RWPE2 (cell line): ENCODE measurements at regions not wholly inside any gene's neighbourhood (a gene's known extent, or its start where the extent isn't known, plus 50 kb on each side); places are given as distances from the start of the nearest gene placed in this dataset.
"Not testable (repeated sequence)": the region's sequence is repeated elsewhere in the genome, so short reads cannot be mapped to it uniquely, and the experiment has no call there.

Source experiments
- ATAC-seq: fragments of 200-7000 bp; cut with Tn5 transposase; 3 replicates; pipeline ENCODE4 v1.9.1; 2021; ENCODE audit warnings: low read depth
- DNase-seq: peaks from one replicate; pipeline ENCODE4 v3.0.0-alpha.2; 2020; ENCODE audit warnings: low spot score
- H3K27ac ChIP-seq: fragments of 450-650 bp; 2 replicates; pipeline ENCODE4 v1.5.1; 2017; ENCODE audit warnings: mild to moderate bottlenecking; ENCODE audit not compliant: poor library complexity, severe bottlenecking
- H3K27me3 ChIP-seq: fragments of 250-450 bp; sonication (Bioruptor Pico); 2 replicates; pipeline ENCODE4 v1.5.1; 2021; ENCODE audit warnings: mild to moderate bottlenecking, moderate library complexity; ENCODE audit not compliant: insufficient read depth, poor library complexity, severe bottlenecking
- H3K36me3 ChIP-seq: fragments of 250-450 bp; sonication (Bioruptor Pico); 2 replicates; pipeline ENCODE4 v1.5.1; 2020; ENCODE audit warnings: low read depth, mild to moderate bottlenecking, moderate library complexity
- H3K4me1 ChIP-seq: fragments of 250-450 bp; sonication (Bioruptor Pico); 2 replicates; pipeline ENCODE4 v1.5.1; 2021; ENCODE audit warnings: mild to moderate bottlenecking, moderate library complexity; ENCODE audit not compliant: insufficient read depth, poor library complexity, severe bottlenecking
- H3K4me3 ChIP-seq: fragments of 250-450 bp; sonication (Bioruptor Pico); 2 replicates; pipeline ENCODE4 v1.5.1; 2021; ENCODE audit warnings: mild to moderate bottlenecking, moderate library complexity; ENCODE audit not compliant: severe bottlenecking
- H3K9me3 ChIP-seq: fragments of 250-450 bp; sonication (Bioruptor Pico); 2 replicates; pipeline ENCODE4 v1.5.1; 2021; ENCODE audit warnings: mild to moderate bottlenecking, moderate library complexity; ENCODE audit not compliant: severe bottlenecking
- TF ChIP-seq, protein P1 (sequence below): fragments of 450-650 bp; IDR thresholded peaks from one replicate; pipeline ENCODE4 v1.5.1; 2017; ENCODE audit warnings: mild to moderate bottlenecking, moderate library complexity; ENCODE audit not compliant: poor library complexity, severe bottlenecking

DNA sequence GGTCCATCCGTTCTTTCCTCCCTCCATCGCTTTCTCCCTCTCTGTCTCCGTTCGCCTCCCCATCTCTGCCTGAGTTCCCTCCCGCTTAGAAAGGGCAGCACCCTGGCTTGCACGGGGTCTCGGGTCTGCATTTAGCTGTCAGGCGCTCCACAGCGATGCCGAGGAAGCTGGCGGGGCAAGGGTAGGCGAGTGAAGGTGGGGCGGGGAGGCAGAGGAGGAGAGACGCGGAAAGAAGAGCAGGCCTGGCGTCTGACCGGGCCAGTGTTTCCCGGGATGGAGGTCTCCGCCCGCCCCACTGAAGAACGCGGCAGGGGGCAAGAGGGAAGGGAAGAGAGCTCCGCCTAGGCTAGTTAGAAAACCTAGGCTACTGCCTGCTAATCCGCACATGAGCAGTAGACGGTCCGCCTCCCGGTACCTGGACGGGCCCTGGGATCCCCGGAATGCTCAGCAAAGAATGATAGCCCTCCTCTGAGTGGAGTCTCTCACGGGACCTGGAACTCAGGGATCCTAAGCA, 3922.5 kb upstream of the OR11H1 start:
- Histone ChIP-seq H3K27ac (no peak overlapping the region), H3K27me3 (no peaks in the 10 kb centered on the region), H3K4me3 (no peak overlapping the region), H3K36me3 (no peaks in the 10 kb centered on the region), H3K9me3 (peaks cover 12% of the 10 kb centered on the region), H3K4me1 (no peaks in the 10 kb centered on the region)
- DNase-seq, result peak; percentile 68
- ATAC-seq, result no peak
- TF ChIP-seq, protein P1, sequence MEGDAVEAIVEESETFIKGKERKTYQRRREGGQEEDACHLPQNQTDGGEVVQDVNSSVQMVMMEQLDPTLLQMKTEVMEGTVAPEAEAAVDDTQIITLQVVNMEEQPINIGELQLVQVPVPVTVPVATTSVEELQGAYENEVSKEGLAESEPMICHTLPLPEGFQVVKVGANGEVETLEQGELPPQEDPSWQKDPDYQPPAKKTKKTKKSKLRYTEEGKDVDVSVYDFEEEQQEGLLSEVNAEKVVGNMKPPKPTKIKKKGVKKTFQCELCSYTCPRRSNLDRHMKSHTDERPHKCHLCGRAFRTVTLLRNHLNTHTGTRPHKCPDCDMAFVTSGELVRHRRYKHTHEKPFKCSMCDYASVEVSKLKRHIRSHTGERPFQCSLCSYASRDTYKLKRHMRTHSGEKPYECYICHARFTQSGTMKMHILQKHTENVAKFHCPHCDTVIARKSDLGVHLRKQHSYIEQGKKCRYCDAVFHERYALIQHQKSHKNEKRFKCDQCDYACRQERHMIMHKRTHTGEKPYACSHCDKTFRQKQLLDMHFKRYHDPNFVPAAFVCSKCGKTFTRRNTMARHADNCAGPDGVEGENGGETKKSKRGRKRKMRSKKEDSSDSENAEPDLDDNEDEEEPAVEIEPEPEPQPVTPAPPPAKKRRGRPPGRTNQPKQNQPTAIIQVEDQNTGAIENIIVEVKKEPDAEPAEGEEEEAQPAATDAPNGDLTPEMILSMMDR, result no peak

DNA sequence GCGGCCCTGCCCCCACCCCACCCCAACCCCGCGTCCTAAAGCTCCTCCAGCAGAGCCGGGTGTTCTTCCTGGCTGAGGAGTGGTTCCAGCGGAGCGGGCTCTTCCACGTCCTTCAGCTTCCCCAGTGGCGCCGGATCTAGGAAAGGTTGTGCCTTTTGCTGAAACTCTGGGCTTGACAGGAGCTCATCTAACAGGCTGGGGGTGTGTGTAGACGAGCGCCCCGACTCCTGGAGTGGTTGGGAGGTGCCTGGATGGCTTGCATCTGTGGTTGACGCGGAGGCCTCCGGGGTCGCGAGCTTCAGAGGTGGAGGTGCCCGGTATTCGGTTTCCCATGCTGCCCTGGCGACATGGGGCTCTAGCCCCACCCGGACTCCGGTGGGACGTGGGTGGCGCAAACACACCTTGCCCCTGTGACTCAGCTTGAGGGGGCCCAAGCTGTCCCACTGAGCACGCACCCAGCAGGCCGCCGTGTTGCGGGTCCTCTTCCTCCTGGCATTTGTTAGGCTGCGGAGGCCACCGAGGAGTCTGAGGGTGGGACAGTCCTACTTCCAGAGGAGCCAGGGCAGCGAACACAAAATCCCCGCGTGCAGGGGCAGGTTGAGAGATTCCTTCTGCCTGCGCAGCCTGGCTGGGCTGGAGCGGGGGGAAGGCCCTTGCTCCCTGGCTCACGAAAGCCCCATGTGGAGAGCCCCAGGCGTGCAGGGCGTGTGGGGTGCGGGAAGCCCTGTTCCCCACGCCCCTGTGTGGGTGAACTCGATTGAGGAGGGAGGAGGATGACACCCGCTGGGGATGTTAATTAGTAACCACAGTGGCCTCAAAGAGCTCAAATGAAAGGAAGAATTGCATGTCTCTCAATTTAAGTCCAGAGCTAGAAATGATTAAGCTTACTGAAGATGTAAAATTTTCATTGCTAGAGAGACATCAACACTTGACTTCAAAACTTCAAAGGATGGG, 3921.7 kb upstream of the OR11H1 start:
- DNase-seq, result peak; percentile 64
- H3K4me3 ChIP-seq, H3K27ac ChIP-seq, H3K36me3 ChIP-seq, ATAC-seq, H3K27me3 ChIP-seq, H3K4me1 ChIP-seq: not testable (repeated sequence)
- H3K9me3 ChIP-seq, result peaks cover 16% of the 10 kb centered on the region

DNA sequence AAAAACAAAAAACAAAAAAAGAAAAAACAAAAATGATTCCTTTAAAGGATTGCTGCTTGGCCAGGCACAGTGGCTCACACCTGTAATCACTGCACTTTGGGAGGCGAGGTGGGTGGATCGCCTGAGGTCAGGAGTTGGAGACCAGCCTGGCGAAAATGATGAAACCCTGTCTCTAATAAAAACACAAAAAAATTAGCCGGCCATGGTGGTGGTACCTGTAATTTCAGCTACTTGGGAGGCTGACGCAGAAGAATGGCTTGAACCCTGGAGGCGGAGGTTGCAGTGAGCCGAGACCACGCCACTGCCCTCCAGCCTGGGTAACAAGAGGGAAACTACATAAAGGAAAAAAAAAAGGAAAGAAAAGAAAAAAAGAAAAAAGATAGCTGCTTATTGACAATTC, 3920.8 kb upstream of the OR11H1 start:
- peaks cover 19% of the 10 kb centered on the region for H3K9me3 ChIP-seq
- not testable (repeated sequence) for ATAC-seq, H3K4me1 ChIP-seq, DNase-seq, H3K27me3 ChIP-seq, H3K36me3 ChIP-seq, H3K4me3 ChIP-seq, H3K27ac ChIP-seq

DNA sequence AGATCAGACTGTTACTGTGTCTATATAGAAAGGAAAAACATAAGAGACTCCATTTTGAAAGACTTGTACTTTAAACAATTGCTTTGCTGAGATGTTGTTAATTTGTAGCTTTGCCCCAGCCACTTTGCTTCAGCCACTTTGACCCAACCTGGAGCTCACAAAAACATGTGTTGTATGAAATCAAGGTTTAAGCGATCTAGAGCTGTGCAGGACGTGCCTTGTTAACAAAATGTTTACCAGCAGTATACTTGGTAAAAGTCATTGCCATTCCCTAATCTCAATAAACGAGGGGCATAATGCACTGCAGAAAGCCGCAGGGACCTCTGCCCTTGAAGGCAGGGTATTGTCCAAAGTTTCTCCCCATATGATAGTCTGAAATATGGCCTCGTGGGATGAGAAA, 3919.5 kb upstream of the OR11H1 start:
- H3K27ac ChIP-seq, H3K27me3 ChIP-seq, ATAC-seq, H3K4me1 ChIP-seq, H3K36me3 ChIP-seq, H3K4me3 ChIP-seq, DNase-seq: not testable (repeated sequence)
- H3K9me3 ChIP-seq, result peaks cover 19% of the 10 kb centered on the region

GRCh38 chr22:11609193-11609592, 3918.8 kb upstream of the OR11H1 start:
- H3K27ac ChIP-seq, H3K36me3 ChIP-seq, ATAC-seq, DNase-seq, H3K27me3 ChIP-seq, H3K4me3 ChIP-seq, H3K4me1 ChIP-seq: not testable (repeated sequence)
- H3K9me3 ChIP-seq, result peaks cover 19% of the 10 kb centered on the region

GRCh38 chr22:11611280-11611679, 3916.7 kb upstream of the OR11H1 start:
- not testable (repeated sequence) for H3K4me1 ChIP-seq, H3K27me3 ChIP-seq, ATAC-seq, H3K4me3 ChIP-seq, H3K36me3 ChIP-seq, H3K27ac ChIP-seq
- peaks cover 15% of the 10 kb centered on the region for H3K9me3 ChIP-seq
- peak; percentile 62 for DNase-seq

- peak; percentile 73 for DNase-seq
- H3K27me3 ChIP-seq, H3K27ac ChIP-seq, ATAC-seq, H3K4me3 ChIP-seq, H3K36me3 ChIP-seq, H3K4me1 ChIP-seq: not testable (repeated sequence)
- peaks cover 15% of the 10 kb centered on the region for H3K9me3 ChIP-seq
Measured at GRCh38 chr22:11611876-11612275, 3916.1 kb upstream of the OR11H1 start.

DNA sequence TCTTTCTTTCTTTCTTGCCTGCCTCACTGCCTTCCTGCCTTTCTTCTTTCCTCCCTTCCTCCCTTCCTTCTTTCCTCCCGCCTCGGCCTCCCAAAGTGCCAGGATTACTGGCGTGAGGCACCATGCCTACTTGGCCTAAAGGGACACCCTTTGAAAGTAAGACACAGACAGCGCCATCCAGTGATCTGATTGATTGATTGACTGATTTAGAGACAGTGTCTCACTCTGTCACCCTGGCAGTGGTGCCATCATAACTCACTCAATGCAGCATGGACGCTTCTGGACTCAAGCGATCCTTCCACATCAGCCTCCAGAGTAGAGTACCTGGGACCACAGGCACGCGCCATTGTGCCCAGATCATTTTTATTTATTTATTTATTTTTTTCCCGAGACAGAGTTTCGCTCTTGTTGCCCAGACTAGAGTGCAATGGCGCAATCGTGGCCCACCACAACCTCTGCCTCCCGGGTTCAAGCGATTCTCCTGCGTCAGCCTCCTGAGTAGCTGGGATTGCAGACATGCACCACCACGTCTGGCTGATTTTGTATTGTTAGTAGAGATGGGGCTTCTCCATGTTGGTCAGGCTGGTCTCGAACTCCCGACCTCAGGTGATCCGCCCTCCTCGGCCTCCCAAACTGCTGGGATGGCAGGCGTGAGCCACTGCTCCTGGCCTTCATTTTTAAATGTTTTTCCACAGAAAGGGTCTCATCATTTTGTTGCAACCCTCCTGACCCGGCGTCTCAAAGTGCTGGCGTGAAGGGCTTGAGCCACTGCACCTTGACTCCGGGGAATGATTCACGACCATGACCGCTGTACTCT, 3914.7 kb upstream of the OR11H1 start:
- not testable (repeated sequence) for H3K4me1 ChIP-seq, ATAC-seq, H3K27me3 ChIP-seq, H3K36me3 ChIP-seq, H3K4me3 ChIP-seq, H3K27ac ChIP-seq
- peaks cover 10% of the 10 kb centered on the region for H3K9me3 ChIP-seq
- peak; percentile 34 for DNase-seq
